Left ventricle myocardium inferior (tissue), 1 donor: ENCODE measurements at regions not wholly inside any gene's neighbourhood (a gene's known extent, or its start where the extent isn't known, plus 50 kb on each side); places are given as distances from the start of the nearest gene placed in this dataset.
A peak's percentile ranks its signal among the peaks of the same experiment; 100 is the strongest.

ENCODE experiments used
- DNase-seq: peaks from one replicate; pipeline ENCODE4 v3.0.0-alpha.2; 2020
- H3K27ac ChIP-seq: fragments of 200-600 bp; replicated peaks from 2 replicates; pipeline ENCODE4 v1.8.0; 2021
- H3K27me3 ChIP-seq: fragments of 200-600 bp; 2 replicates; pipeline ENCODE4 v1.8.0; 2021; ENCODE audit warnings: low read depth
- H3K36me3 ChIP-seq: fragments of 200-600 bp; 2 replicates; pipeline ENCODE4 v1.8.0; 2021
- H3K4me1 ChIP-seq: fragments of 200-600 bp; 2 replicates; pipeline ENCODE4 v1.8.0; 2021
- H3K4me3 ChIP-seq: fragments of 200-600 bp; 2 replicates; pipeline ENCODE4 v1.8.0; 2021; ENCODE audit warnings: mild to moderate bottlenecking, moderate library complexity
- H3K9me3 ChIP-seq: fragments of 200-600 bp; replicated peaks from 2 replicates; pipeline ENCODE4 v1.8.0; 2021
- CTCF ChIP-seq: fragments of 200-600 bp; IDR thresholded peaks from 2 replicates; pipeline ENCODE4 v1.8.0; 2021; ENCODE audit warnings: antibody characterized with exemption, mild to moderate bottlenecking, borderline replicate concordance
- intact Hi-C: fragments of 100-400 bp; cut with micrococcal nuclease; formaldehyde crosslinking; loops from one replicate; pipeline ENCODE4 v1.11.0; 2022
- donor health status: DM: no; HTN: yes; CAD: no; lungs with severe emphysema.

GRCh38 chr3:64898941-64899340 lies 211.1 kb upstream of the ADAMTS9 start:
- Histone ChIP-seq H3K36me3 (no peaks in the 10 kb centered on the region), H3K27me3 (no peaks in the 10 kb centered on the region), H3K4me3 (no peak overlapping the region), H3K9me3 (no peaks in the 10 kb centered on the region), H3K4me1 (peaks cover 78% of the 10 kb centered on the region), H3K27ac (no peak overlapping the region)
- intact Hi-C loops, result no loop called here
- TF ChIP-seq CTCF, result no peak
- DNase-seq, result no peak

- intact Hi-C loops, result no loop called here
- Histone ChIP-seq H3K36me3 (no peaks in the 10 kb centered on the region), H3K27me3 (no peaks in the 10 kb centered on the region), H3K27ac (peak overlapping the region; percentile 68), H3K4me1 (peaks cover 59% of the 10 kb centered on the region), H3K4me3 (no peak overlapping the region), H3K9me3 (no peaks in the 10 kb centered on the region)
- TF ChIP-seq CTCF, result no peak
- DNase-seq, result no peak
These were observed 208.4 kb upstream of the ADAMTS9 start for GRCh38 chr3:64895991-64896895.

GRCh38 chr3:64895106-64895990 lies 207.5 kb upstream of the ADAMTS9 start:
- intact Hi-C loops, result no loop called here

GRCh38 chr3:64894006-64894405 lies 206.2 kb upstream of the ADAMTS9 start:
- intact Hi-C loops, result no loop called here
- peak overlapping the region; percentile 68 for H3K27ac ChIP-seq

More at GRCh38 chr3:64895106-64895990, 207.5 kb upstream of the ADAMTS9 start:
- peaks cover 59% of the 10 kb centered on the region for H3K4me1 ChIP-seq
- H3K36me3 ChIP-seq, result no peaks in the 10 kb centered on the region
- no peaks in the 10 kb centered on the region for H3K9me3 ChIP-seq
- TF ChIP-seq CTCF, result no peak
- H3K27me3 ChIP-seq, result no peaks in the 10 kb centered on the region
- DNase-seq, result no peak
- no peak overlapping the region for H3K4me3 ChIP-seq
- peak overlapping the region; percentile 68 for H3K27ac ChIP-seq

More at GRCh38 chr3:64894006-64894405, 206.2 kb upstream of the ADAMTS9 start:
- no peak for TF ChIP-seq CTCF
- no peak for DNase-seq
- Histone ChIP-seq H3K4me3 (no peak overlapping the region), H3K4me1 (peaks cover 65% of the 10 kb centered on the region), H3K36me3 (no peaks in the 10 kb centered on the region), H3K9me3 (no peaks in the 10 kb centered on the region), H3K27me3 (no peaks in the 10 kb centered on the region)
